A673 (cell line): ENCODE measurements at regions not wholly inside any gene's neighbourhood (a gene's known extent, or its start where the extent isn't known, plus 50 kb on each side); places are given as distances from the start of the nearest gene placed in this dataset.

Source experiments
- BruUV-seq: library from RNA; stranded (reverse); fragments of 400-500 nt; replicated peaks from 2 replicates; lab custom pipeline; 2021; lab: Mats Ljungman, UMichigan
- CTCF ChIA-PET: fragments of 300-600 bp; sonication (Branson Sonifier 250); formaldehyde crosslinking; loops from one replicate; lab custom pipeline; 2022; ENCODE audit warnings: antibody characterized with exemption; lab: Charles Lee
- POLR2A ChIA-PET: fragments of 300-600 bp; sonication (Branson Sonifier 250); formaldehyde crosslinking; loops from one replicate; lab custom pipeline; 2022; ENCODE audit warnings: antibody characterized with exemption; ENCODE audit not compliant: low non-redundant PET; lab: Charles Lee
- DNase-seq: peaks from one replicate; pipeline ENCODE4 v3.0.0-alpha.2; 2015; ENCODE audit warnings: low spot score
- H3K27ac ChIP-seq: fragments of 200-600 bp; sonication (generic); 2 replicates; pipeline ENCODE4 v1.5.1; 2016; ENCODE audit warnings: mixed run types, low read depth, mild to moderate bottlenecking, mixed read lengths, antibody characterized with exemption, low read length; ENCODE audit not compliant: poor library complexity, severe bottlenecking
- H3K27me3 ChIP-seq: fragments of 200-600 bp; sonication (generic); replicated peaks from 2 replicates; pipeline ENCODE4 v1.6.1; 2017; ENCODE audit warnings: mixed run types, low read depth, mild to moderate bottlenecking, mixed read lengths, antibody characterized with exemption, low read length; ENCODE audit not compliant: insufficient read depth, poor library complexity
- H3K36me3 ChIP-seq: fragments of 200-600 bp; sonication (generic); 2 replicates; pipeline ENCODE4 v1.6.1; 2016; ENCODE audit warnings: mixed run types, mild to moderate bottlenecking, mixed read lengths, antibody characterized with exemption, low read length; ENCODE audit not compliant: insufficient read depth, poor library complexity, severe bottlenecking
- H3K4me1 ChIP-seq: fragments of 200-600 bp; sonication (generic); 2 replicates; pipeline ENCODE4 v1.6.1; 2017; ENCODE audit warnings: mixed run types, mild to moderate bottlenecking, mixed read lengths, antibody characterized with exemption, low read length; ENCODE audit not compliant: insufficient read depth, poor library complexity, severe bottlenecking
- H3K4me3 ChIP-seq: fragments of 200-600 bp; sonication (generic); 2 replicates; pipeline ENCODE4 v1.5.1; 2016; ENCODE audit warnings: low read depth, mixed run types, mild to moderate bottlenecking, mixed read lengths, low read length; ENCODE audit not compliant: poor library complexity, severe bottlenecking
- H3K9me3 ChIP-seq: fragments of 200-600 bp; sonication (generic); 2 replicates; pipeline ENCODE4 v1.6.1; 2016; ENCODE audit warnings: mixed run types, low read depth, mild to moderate bottlenecking, mixed read lengths, antibody characterized with exemption, low read length; ENCODE audit not compliant: poor library complexity, severe bottlenecking
- EZH2 ChIP-seq: fragments of 200-600 bp; sonication (generic); IDR thresholded peaks from 2 replicates; pipeline ENCODE4 v1.6.1; 2017; ENCODE audit warnings: borderline replicate concordance, low read depth, mild to moderate bottlenecking, mixed read lengths, antibody characterized with exemption, low read length; ENCODE audit not compliant: poor library complexity, severe bottlenecking
- intact Hi-C: fragments of 100-400 bp; cut with micrococcal nuclease; formaldehyde crosslinking; loops from one replicate; pipeline ENCODE4 v1.10.0; 2022; ENCODE audit not compliant: unreplicated experiment
- TF ChIP-seq, protein P1 (sequence below): fragments of 300-800, 200-600 bp; sonication (generic); conservative IDR thresholded peaks from 2 replicates; pipeline ENCODE4 v1.5.1; 2017; ENCODE audit warnings: low read depth, mild to moderate bottlenecking, antibody characterized with exemption, low read length, moderate library complexity, mixed read lengths

DNA sequence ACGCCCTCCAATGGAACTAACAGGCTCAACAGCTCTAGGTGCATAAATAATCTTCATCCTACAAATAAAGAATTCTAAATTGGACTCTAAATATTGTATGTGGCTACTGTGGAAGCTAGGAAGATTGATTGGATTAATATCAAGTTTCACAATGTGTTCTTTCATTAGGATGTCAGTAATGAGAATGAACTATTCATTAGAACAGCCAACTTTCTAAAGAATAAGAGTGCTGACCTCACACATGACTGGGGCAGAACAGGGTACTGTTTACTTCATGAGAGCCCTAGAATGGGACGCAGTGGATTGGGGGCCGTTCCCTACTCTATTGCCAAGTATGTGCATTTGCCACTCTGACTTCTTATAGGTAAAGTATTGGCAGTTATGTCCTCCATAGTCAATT, 528.2 kb upstream of the RBFOX1 start:
- intact Hi-C loops: no loop called here
- Histone ChIP-seq H3K27ac (no peak overlapping the region), H3K36me3 (no peaks in the 10 kb centered on the region), H3K4me1 (no peaks in the 10 kb centered on the region), H3K4me3 (no peak overlapping the region), H3K27me3 (no peaks in the 10 kb centered on the region), H3K9me3 (peaks cover 7% of the 10 kb centered on the region)
- no peak for DNase-seq
- POLR2A ChIA-PET: no interaction called here
- no TSS peak for BruUV-seq
- CTCF ChIA-PET: no interaction called here
- no peak for TF ChIP-seq EZH2
- TF ChIP-seq, protein P1, sequence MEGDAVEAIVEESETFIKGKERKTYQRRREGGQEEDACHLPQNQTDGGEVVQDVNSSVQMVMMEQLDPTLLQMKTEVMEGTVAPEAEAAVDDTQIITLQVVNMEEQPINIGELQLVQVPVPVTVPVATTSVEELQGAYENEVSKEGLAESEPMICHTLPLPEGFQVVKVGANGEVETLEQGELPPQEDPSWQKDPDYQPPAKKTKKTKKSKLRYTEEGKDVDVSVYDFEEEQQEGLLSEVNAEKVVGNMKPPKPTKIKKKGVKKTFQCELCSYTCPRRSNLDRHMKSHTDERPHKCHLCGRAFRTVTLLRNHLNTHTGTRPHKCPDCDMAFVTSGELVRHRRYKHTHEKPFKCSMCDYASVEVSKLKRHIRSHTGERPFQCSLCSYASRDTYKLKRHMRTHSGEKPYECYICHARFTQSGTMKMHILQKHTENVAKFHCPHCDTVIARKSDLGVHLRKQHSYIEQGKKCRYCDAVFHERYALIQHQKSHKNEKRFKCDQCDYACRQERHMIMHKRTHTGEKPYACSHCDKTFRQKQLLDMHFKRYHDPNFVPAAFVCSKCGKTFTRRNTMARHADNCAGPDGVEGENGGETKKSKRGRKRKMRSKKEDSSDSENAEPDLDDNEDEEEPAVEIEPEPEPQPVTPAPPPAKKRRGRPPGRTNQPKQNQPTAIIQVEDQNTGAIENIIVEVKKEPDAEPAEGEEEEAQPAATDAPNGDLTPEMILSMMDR: no peak

DNA sequence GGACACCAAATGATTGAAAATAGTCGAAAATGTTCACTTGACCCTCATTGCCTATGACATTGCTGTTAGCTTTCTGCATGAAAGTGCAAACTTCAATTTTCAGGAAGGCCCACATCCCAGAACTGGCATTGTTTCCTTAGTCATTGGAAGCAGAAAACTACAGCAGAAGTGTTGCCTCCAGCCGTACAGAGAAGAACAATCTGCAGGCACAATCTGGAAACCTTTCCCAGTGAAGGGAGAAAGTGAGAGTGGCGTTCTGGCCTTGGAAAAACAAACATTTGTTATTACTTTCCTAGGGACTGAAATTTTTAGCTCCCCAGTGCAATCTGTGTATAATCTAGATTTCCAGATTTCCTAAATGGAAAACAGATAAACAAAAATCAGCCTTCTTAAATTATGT, 529.5 kb upstream of the RBFOX1 start:
- Histone ChIP-seq H3K9me3 (peaks cover 11% of the 10 kb centered on the region), H3K4me3 (no peak overlapping the region), H3K4me1 (no peaks in the 10 kb centered on the region), H3K27ac (no peak overlapping the region), H3K36me3 (no peaks in the 10 kb centered on the region), H3K27me3 (no peaks in the 10 kb centered on the region)
- intact Hi-C loops: no loop called here
- ChIA-PET POLR2A (no interaction called here), CTCF (no interaction called here)
- no peak for DNase-seq
- BruUV-seq: no TSS peak
- TF ChIP-seq EZH2: no peak
- TF ChIP-seq, protein P1: no peak

DNA sequence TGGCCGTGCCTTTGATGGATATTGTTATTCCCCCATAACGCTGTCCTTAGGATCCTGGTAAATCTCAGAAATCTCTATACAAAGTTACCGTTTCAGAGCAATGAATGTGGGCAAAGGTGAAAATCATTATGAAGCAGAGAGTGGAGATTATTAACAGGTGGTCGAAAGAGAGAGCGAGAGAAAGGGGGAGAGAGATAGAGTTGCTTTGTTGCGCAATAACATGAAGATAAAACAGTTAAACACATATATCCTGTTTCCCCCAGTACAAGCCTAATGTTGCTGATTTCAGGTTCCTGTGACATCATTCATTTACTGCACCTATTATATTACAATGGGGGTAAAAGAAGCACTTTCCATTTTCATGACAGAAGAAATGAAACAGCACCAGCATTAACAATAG, 535.4 kb upstream of the RBFOX1 start:
- H3K27me3 ChIP-seq: no peaks in the 10 kb centered on the region
- peaks cover 8% of the 10 kb centered on the region for H3K9me3 ChIP-seq
- no peak overlapping the region for H3K27ac ChIP-seq
- ChIA-PET CTCF (no interaction called here), POLR2A (no interaction called here)
- no peaks in the 10 kb centered on the region for H3K36me3 ChIP-seq
- no TSS peak for BruUV-seq
- intact Hi-C loops: no loop called here
- no peaks in the 10 kb centered on the region for H3K4me1 ChIP-seq
- DNase-seq: no peak
- no peak for TF ChIP-seq EZH2
- TF ChIP-seq, protein P1: no peak
- H3K4me3 ChIP-seq: no peak overlapping the region
